Hepatocyte (in vitro differentiated cells): ENCODE measurements at regions not wholly inside any gene's neighbourhood (a gene's known extent, or its start where the extent isn't known, plus 50 kb on each side); places are given as distances from the start of the nearest gene placed in this dataset.

ENCODE experiments used
- DNase-seq: peaks from one replicate; pipeline ENCODE4 v3.0.0-alpha.2; 2016; ENCODE audit warnings: low spot score
- H2AFZ ChIP-seq: fragments of 200-600 bp; sonication (generic); 2 replicates; pipeline ENCODE4 v1.6.0; 2016; ENCODE audit warnings: antibody characterized with exemption, mild to moderate bottlenecking
- H3K27ac ChIP-seq: fragments of 200-600 bp; sonication (generic); 2 replicates; pipeline ENCODE4 v1.5.1; 2016; ENCODE audit warnings: mild to moderate bottlenecking
- H3K27me3 ChIP-seq: fragments of 200-600 bp; sonication (generic); 2 replicates; pipeline ENCODE4 v1.6.1; 2016
- H3K36me3 ChIP-seq: fragments of 200-600 bp; sonication (generic); replicated peaks from 2 replicates; pipeline ENCODE4 v1.5.1; 2016; ENCODE audit warnings: low read depth; ENCODE audit not compliant: insufficient read depth
- H3K4me1 ChIP-seq: fragments of 200-600 bp; sonication (generic); 2 replicates; pipeline ENCODE4 v1.5.1; 2016; ENCODE audit warnings: mild to moderate bottlenecking, moderate library complexity; ENCODE audit not compliant: insufficient read depth
- H3K4me2 ChIP-seq: fragments of 200-600 bp; sonication (generic); 2 replicates; pipeline ENCODE4 v1.6.0; 2016
- H3K4me3 ChIP-seq: fragments of 200-600 bp; sonication (generic); 2 replicates; pipeline ENCODE4 v1.5.1; 2016; ENCODE audit warnings: mild to moderate bottlenecking
- H3K79me2 ChIP-seq: fragments of 200-600 bp; sonication (generic); 2 replicates; pipeline ENCODE4 v1.6.0; 2017; ENCODE audit warnings: mild to moderate bottlenecking
- H3K9me2 ChIP-seq: fragments of 200-600 bp; sonication (generic); replicated peaks from 2 replicates; pipeline ENCODE4 v1.6.0; 2017; ENCODE audit warnings: mild to moderate bottlenecking; ENCODE audit not compliant: insufficient read depth
- H3K9me3 ChIP-seq: fragments of 200-600 bp; sonication (generic); 2 replicates; pipeline ENCODE4 v1.5.1; 2016; ENCODE audit warnings: low read depth, mild to moderate bottlenecking
- H4K20me1 ChIP-seq: fragments of 200-600 bp; sonication (generic); 2 replicates; pipeline ENCODE4 v1.6.0; 2016; ENCODE audit warnings: mild to moderate bottlenecking; ENCODE audit not compliant: insufficient read depth, poor library complexity, severe bottlenecking
- CTCF ChIP-seq: fragments of 200-600 bp; sonication (generic); IDR thresholded peaks from 2 replicates; pipeline ENCODE4 v1.5.1; 2016; ENCODE audit warnings: antibody characterized with exemption, mild to moderate bottlenecking; ENCODE audit not compliant: poor library complexity
- EZH2 ChIP-seq: fragments of 200-600 bp; sonication (generic); IDR thresholded peaks from 2 replicates; pipeline ENCODE4 v1.6.1; 2016; ENCODE audit warnings: antibody characterized with exemption, mild to moderate bottlenecking, borderline replicate concordance
- EZH2phosphoT487 ChIP-seq: fragments of 200-600 bp; sonication (generic); IDR thresholded peaks from one replicate; pipeline ENCODE4 v1.6.1; 2018; ENCODE audit warnings: antibody characterized with exemption, mild to moderate bottlenecking, low read depth, moderate library complexity; ENCODE audit not compliant: unreplicated experiment, severe bottlenecking
- WGBS: methylation state at CpG from one replicate; pipeline ENCODE4 v1.1.6; 2016; ENCODE audit warnings: low lambda C conversion rate; ENCODE audit errors: missing lambda C conversion rate; 5-methylcytosine and 5-hydroxymethylcytosine counted together

GRCh38 chr3:5061218-5061569 is 60.9 kb upstream of the ARL8B start:
- Histone ChIP-seq H3K27ac (no peak overlapping the region), H3K4me3 (no peak overlapping the region), H3K36me3 (no peaks in the 10 kb centered on the region), H3K9me3 (no peaks in the 10 kb centered on the region), H3K27me3 (no peaks in the 10 kb centered on the region), H3K4me2 (no peak overlapping the region), H3K79me2 (no peaks in the 10 kb centered on the region), H3K4me1 (no peaks in the 10 kb centered on the region), H3K9me2 (no peaks in the 10 kb centered on the region), H2AFZ (no peak overlapping the region), H4K20me1 (no peaks in the 10 kb centered on the region)
- 88% methylated on average over 3 of the region's 3 CpGs for WGBS
- DNase-seq = no peak
- no peak for TF ChIP-seq CTCF
- TF ChIP-seq EZH2phosphoT487 = no peak
- TF ChIP-seq EZH2 = no peak

DNA sequence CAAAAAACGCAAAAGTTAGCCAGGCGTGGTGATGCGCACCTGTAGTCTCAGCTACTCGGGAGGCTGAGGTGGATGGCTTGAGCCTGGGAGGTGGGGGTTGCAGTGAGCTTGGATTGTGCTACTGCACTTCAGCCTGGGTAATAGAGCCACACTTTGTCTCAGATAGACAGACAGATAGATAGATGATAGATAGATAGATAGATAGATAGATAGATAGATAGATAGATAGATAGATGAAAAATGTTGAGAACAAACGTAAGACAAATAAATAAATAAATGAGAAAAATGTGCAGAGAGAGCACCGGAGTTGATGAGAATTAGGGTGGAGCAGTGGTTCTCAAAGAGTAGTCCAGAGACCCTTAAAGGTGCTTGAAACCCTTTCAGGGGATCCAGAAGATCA is 58.4 kb upstream of the ARL8B start:
- Histone ChIP-seq H3K4me2 (no peak overlapping the region), H3K27me3 (no peaks in the 10 kb centered on the region), H2AFZ (no peak overlapping the region), H3K4me3 (no peak overlapping the region), H3K27ac (no peak overlapping the region), H3K9me3 (no peaks in the 10 kb centered on the region), H3K79me2 (no peaks in the 10 kb centered on the region), H3K36me3 (no peaks in the 10 kb centered on the region), H4K20me1 (no peaks in the 10 kb centered on the region), H3K9me2 (no peaks in the 10 kb centered on the region), H3K4me1 (no peaks in the 10 kb centered on the region)
- DNase-seq = no peak
- no peak for TF ChIP-seq EZH2phosphoT487
- no peak for TF ChIP-seq EZH2
- no peak for TF ChIP-seq CTCF
- WGBS = 88% methylated on average over 6 of the region's 6 CpGs

DNA sequence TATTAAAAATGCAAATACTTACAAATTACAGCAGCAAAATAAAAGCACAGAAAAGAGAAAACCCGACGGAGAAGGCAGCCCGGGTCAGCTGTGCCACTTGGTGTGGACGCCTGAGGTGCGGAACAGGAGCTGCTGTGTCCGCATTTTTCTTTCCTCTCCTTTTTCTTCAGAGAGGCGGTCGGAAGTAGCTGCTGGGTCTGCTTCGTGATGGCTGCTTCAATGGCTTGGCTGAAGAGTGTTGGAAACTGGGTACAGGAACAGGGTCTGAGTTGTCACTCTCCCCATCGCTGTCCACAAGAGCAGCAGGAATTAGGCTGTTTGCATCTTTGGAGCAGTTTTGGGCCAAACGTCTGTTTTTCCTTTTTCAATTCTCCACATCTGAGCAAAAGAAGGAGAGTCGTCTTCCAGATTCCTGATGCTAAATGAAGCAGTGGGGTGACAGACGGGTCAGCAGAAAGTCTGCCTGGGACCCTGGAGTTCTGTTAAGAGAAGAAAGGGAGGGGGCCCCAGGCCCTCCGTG is 53.5 kb upstream of the ARL8B start:
- WGBS = 88% methylated on average over 14 of the region's 14 CpGs
- Histone ChIP-seq H3K27ac (no peak overlapping the region), H3K4me3 (no peak overlapping the region), H3K79me2 (no peaks in the 10 kb centered on the region), H3K27me3 (no peaks in the 10 kb centered on the region), H3K9me3 (no peaks in the 10 kb centered on the region), H3K4me1 (no peaks in the 10 kb centered on the region), H3K36me3 (no peaks in the 10 kb centered on the region), H3K9me2 (no peaks in the 10 kb centered on the region), H3K4me2 (no peak overlapping the region), H2AFZ (no peak overlapping the region), H4K20me1 (no peaks in the 10 kb centered on the region)
- TF ChIP-seq EZH2phosphoT487 = no peak
- TF ChIP-seq CTCF = no peak
- no peak for TF ChIP-seq EZH2
- DNase-seq = no peak

- Histone ChIP-seq H3K4me3 (no peak overlapping the region), H2AFZ (no peak overlapping the region), H3K27ac (no peak overlapping the region), H3K9me3 (no peaks in the 10 kb centered on the region), H3K36me3 (no peaks in the 10 kb centered on the region), H3K27me3 (no peaks in the 10 kb centered on the region), H4K20me1 (no peaks in the 10 kb centered on the region), H3K9me2 (no peaks in the 10 kb centered on the region), H3K4me1 (no peaks in the 10 kb centered on the region), H3K4me2 (no peak overlapping the region), H3K79me2 (no peaks in the 10 kb centered on the region)
- TF ChIP-seq EZH2phosphoT487 = no peak
- no peak for TF ChIP-seq EZH2
- no peak for TF ChIP-seq CTCF
- DNase-seq = no peak
- 91% methylated on average over 2 of the region's 2 CpGs for WGBS
Observed at GRCh38 chr3:5069627-5070026, 52.5 kb upstream of the ARL8B start.
